GM21825 (cell line): ENCODE measurements at regions not wholly inside any gene's neighbourhood (a gene's known extent, or its start where the extent isn't known, plus 50 kb on each side); places are given as distances from the start of the nearest gene placed in this dataset.

Experiments
- ATAC-seq: cut with Tn5 transposase; IDR thresholded peaks from one replicate; pipeline ENCODE4 v1.9.1; 2021; ENCODE audit warnings: mild to moderate bottlenecking, moderate library complexity; ENCODE audit not compliant: unreplicated experiment

GRCh38 chr9:103900466-103900865, 193.6 kb upstream of the SMC2 start:
- ATAC-seq = no peak

- no peak for ATAC-seq
Observed at GRCh38 chr9:103902263-103902662, 191.8 kb upstream of the SMC2 start.

GRCh38 chr9:103904242-103904641, 189.9 kb upstream of the SMC2 start:
- no peak for ATAC-seq

GRCh38 chr9:103913899-103914298, 180.2 kb upstream of the SMC2 start:
- ATAC-seq = no peak

GRCh38 chr9:103919605-103920209, 174.4 kb upstream of the SMC2 start:
- ATAC-seq = no peak

GRCh38 chr9:103928442-103928841, 165.7 kb upstream of the SMC2 start:
- no peak for ATAC-seq

GRCh38 chr9:103941104-103941503, 153.0 kb upstream of the SMC2 start:
- ATAC-seq = no peak

- ATAC-seq = no peak
Observed at GRCh38 chr9:103942200-103942599, 151.9 kb upstream of the SMC2 start.

GRCh38 chr9:103942651-103943050, 151.5 kb upstream of the SMC2 start:
- ATAC-seq = no peak

- no peak for ATAC-seq
Observed at GRCh38 chr9:103949096-103949495, 145.0 kb upstream of the SMC2 start.

- no peak for ATAC-seq
Observed at GRCh38 chr9:103977163-103977562, 116.9 kb upstream of the SMC2 start.

GRCh38 chr9:103978396-103978795, 115.7 kb upstream of the SMC2 start:
- ATAC-seq = no peak

GRCh38 chr9:103981912-103982311, 112.2 kb upstream of the SMC2 start:
- no peak for ATAC-seq

- no peak for ATAC-seq
Observed at GRCh38 chr9:103985077-103985476, 109.0 kb upstream of the SMC2 start.

GRCh38 chr9:103988821-103989220, 105.3 kb upstream of the SMC2 start:
- no peak for ATAC-seq

- ATAC-seq = no peak
Observed at GRCh38 chr9:103990311-103990710, 103.8 kb upstream of the SMC2 start.

GRCh38 chr9:103991001-103991400, 103.1 kb upstream of the SMC2 start:
- no peak for ATAC-seq

- ATAC-seq = no peak
Observed at GRCh38 chr9:103991698-103992097, 102.4 kb upstream of the SMC2 start.

GRCh38 chr9:103992938-103993579, 101.0 kb upstream of the SMC2 start:
- no peak for ATAC-seq

GRCh38 chr9:103997856-103998370, 96.2 kb upstream of the SMC2 start:
- no peak for ATAC-seq

GRCh38 chr9:103999375-104000062, 94.6 kb upstream of the SMC2 start:
- ATAC-seq = no peak

GRCh38 chr9:104009826-104010225, 84.3 kb upstream of the SMC2 start:
- ATAC-seq = no peak
